BLaER1 (cell line): ENCODE measurements at regions not wholly inside any gene's neighbourhood (a gene's known extent, or its start where the extent isn't known, plus 50 kb on each side); places are given as distances from the start of the nearest gene placed in this dataset.
A peak's percentile ranks its signal among the peaks of the same experiment; 100 is the strongest.

Experiments
- H3K27ac ChIP-seq: shearing (Covaris generic); formaldehyde crosslinking; 2 replicates; pipeline ENCODE4 v1.8.1; 2022
- H3K27me3 ChIP-seq: shearing (Covaris generic); formaldehyde crosslinking; 2 replicates; pipeline ENCODE4 v1.8.1; 2022
- H3K36me3 ChIP-seq: shearing (Covaris generic); formaldehyde crosslinking; 2 replicates; pipeline ENCODE4 v1.8.1; 2022
- H3K4me1 ChIP-seq: shearing (Covaris generic); formaldehyde crosslinking; 2 replicates; pipeline ENCODE4 v1.8.1; 2022
- H3K4me2 ChIP-seq: shearing (Covaris generic); formaldehyde crosslinking; 2 replicates; pipeline ENCODE4 v1.8.1; 2022
- H3K4me3 ChIP-seq: shearing (Covaris generic); formaldehyde crosslinking; 2 replicates; pipeline ENCODE4 v1.8.1; 2022
- H3K9ac ChIP-seq: shearing (Covaris generic); formaldehyde crosslinking; 2 replicates; pipeline ENCODE4 v1.8.1; 2022
- H3K9me3 ChIP-seq: shearing (Covaris generic); formaldehyde crosslinking; 2 replicates; pipeline ENCODE4 v1.8.1; 2022
- H4K20me1 ChIP-seq: shearing (Covaris generic); formaldehyde crosslinking; 2 replicates; pipeline ENCODE4 v1.8.1; 2022
- Cebpa-rat ChIP-seq: shearing (Covaris generic); IDR thresholded peaks from 2 replicates; pipeline ENCODE4 v1.8.1; 2022

DNA sequence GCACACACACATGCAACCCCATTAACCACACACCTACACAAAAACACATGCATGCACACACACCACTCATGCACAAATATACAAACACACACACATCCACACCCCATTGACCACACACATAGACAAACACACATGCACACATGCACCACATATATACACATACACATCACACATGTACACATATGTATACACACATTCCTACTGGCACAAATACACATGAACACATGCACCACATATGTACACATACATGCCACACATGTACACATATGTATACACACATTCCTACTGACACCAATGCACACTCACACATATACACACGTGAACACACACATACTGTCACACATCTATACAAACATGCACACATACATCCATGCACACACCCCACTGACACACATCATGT is 212.5 kb upstream of the PPP2R2D start:
- Histone ChIP-seq H4K20me1 (no peaks in the 10 kb centered on the region), H3K36me3 (no peaks in the 10 kb centered on the region), H3K4me2 (no peak overlapping the region; the same call in 1 of the 2 replicates), H3K9me3 (no peaks in the 10 kb centered on the region), H3K4me1 (peaks cover 9% of the 10 kb centered on the region), H3K4me3 (no peak overlapping the region), H3K27ac (no peak overlapping the region), H3K9ac (no peak overlapping the region), H3K27me3 (no peaks in the 10 kb centered on the region)
- no peak for TF ChIP-seq Cebpa-rat

- Histone ChIP-seq H3K27me3 (no peaks in the 10 kb centered on the region), H3K27ac (no peak overlapping the region), H3K4me1 (peaks cover 9% of the 10 kb centered on the region), H3K9ac (no peak overlapping the region), H4K20me1 (no peaks in the 10 kb centered on the region), H3K36me3 (no peaks in the 10 kb centered on the region), H3K4me2 (peak overlapping the region; percentile 22; the same call in 1 of the 2 replicates), H3K9me3 (no peaks in the 10 kb centered on the region), H3K4me3 (no peak overlapping the region)
- no peak for TF ChIP-seq Cebpa-rat
These were observed 211.8 kb upstream of the PPP2R2D start for GRCh38 chr10:131689016-131689415.

- H3K9ac ChIP-seq: no peak overlapping the region
- no peak overlapping the region for H3K4me2 ChIP-seq
- H3K4me3 ChIP-seq: no peak overlapping the region
- H3K27me3 ChIP-seq: no peaks in the 10 kb centered on the region
- no peaks in the 10 kb centered on the region for H4K20me1 ChIP-seq
- H3K4me1 ChIP-seq: peaks cover 9% of the 10 kb centered on the region
- no peak for TF ChIP-seq Cebpa-rat
- H3K9me3 ChIP-seq: no peaks in the 10 kb centered on the region
- H3K36me3 ChIP-seq: no peaks in the 10 kb centered on the region
- H3K27ac ChIP-seq: no peak overlapping the region
These were observed 211.3 kb upstream of the PPP2R2D start for GRCh38 chr10:131689486-131689885.

DNA sequence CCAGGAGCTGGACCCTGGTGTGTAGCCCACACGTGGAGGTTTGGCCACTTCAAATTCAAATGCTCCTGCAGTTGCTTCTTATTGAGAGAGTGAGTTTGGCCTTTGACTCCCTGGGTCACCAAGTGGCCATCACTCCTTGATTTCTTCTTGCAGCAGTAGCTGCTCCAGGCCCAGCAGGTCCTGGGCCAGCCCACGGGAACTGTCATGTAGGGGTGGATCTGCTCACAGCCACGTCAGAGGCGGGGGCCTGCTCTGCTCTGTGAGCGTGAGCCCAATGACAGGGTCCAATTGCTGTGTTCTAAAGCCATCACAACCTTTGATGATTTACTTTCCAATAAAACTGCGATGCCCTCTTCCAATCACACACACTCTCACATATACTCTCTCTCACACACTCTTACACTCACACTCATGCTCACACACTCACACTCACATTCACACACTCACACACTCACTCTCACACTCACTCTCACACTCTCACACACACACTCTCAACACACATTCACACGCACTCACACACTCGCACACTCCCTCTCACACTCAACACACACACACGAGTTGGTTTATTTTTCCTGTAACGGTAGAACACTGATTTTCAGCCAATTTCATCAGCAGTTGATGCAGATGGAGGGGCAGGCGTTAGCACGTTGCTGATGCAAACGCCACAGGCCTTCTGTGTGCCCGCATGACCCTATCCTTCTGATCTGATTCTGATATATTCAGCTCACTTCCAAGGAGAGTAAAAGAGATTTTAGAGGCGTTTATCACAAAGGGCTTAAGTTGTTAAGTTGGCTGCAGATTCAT is 210.7 kb upstream of the PPP2R2D start:
- Histone ChIP-seq H3K27ac (no peak overlapping the region), H3K9ac (no peak overlapping the region), H3K4me3 (no peak overlapping the region), H3K4me1 (peaks cover 9% of the 10 kb centered on the region), H3K4me2 (no peak overlapping the region), H4K20me1 (no peaks in the 10 kb centered on the region), H3K36me3 (no peaks in the 10 kb centered on the region), H3K27me3 (no peaks in the 10 kb centered on the region), H3K9me3 (no peaks in the 10 kb centered on the region)
- TF ChIP-seq Cebpa-rat: no peak

- Histone ChIP-seq H4K20me1 (no peaks in the 10 kb centered on the region), H3K4me3 (no peak overlapping the region), H3K4me2 (no peak overlapping the region), H3K4me1 (peaks cover 10% of the 10 kb centered on the region), H3K27ac (no peak overlapping the region), H3K9ac (no peak overlapping the region), H3K36me3 (no peaks in the 10 kb centered on the region), H3K9me3 (no peaks in the 10 kb centered on the region), H3K27me3 (no peaks in the 10 kb centered on the region)
- TF ChIP-seq Cebpa-rat: no peak
These were observed 210.0 kb upstream of the PPP2R2D start for GRCh38 chr10:131690805-131691239.

DNA sequence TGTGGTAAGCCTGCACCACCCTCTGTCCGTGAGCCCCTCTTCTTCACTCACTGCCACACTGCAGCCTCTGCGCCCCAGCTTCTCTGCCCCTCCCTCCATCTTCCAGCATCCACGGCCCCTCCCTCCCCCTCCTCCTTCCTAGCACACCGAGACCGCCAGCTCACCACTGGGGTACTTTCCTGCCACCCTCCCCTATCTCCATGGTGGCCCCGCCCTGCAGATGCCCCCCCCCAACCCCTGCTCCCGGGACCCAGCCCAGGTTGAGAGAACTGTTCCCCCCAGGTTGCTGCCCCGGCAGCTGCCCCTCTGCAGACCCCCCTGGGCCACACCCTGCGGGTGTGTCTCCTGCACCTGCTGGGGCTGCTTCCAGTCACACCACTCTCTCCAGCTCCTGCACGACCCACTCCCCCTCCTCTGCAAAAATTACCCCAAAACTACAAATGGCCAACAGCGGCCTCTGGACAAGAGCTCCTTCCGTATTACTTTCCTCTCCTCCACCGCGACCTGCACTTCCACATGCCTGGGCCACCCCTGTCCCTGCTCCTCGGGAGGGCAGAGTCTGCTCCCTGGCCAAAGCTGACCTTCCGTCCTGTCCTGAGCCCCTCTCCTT is 209.2 kb upstream of the PPP2R2D start:
- Histone ChIP-seq H3K9me3 (no peaks in the 10 kb centered on the region), H3K27me3 (no peaks in the 10 kb centered on the region), H4K20me1 (no peaks in the 10 kb centered on the region), H3K4me3 (no peak overlapping the region), H3K4me1 (peaks cover 15% of the 10 kb centered on the region), H3K9ac (no peak overlapping the region), H3K4me2 (no peak overlapping the region), H3K36me3 (no peaks in the 10 kb centered on the region), H3K27ac (no peak overlapping the region)
- TF ChIP-seq Cebpa-rat: no peak

DNA sequence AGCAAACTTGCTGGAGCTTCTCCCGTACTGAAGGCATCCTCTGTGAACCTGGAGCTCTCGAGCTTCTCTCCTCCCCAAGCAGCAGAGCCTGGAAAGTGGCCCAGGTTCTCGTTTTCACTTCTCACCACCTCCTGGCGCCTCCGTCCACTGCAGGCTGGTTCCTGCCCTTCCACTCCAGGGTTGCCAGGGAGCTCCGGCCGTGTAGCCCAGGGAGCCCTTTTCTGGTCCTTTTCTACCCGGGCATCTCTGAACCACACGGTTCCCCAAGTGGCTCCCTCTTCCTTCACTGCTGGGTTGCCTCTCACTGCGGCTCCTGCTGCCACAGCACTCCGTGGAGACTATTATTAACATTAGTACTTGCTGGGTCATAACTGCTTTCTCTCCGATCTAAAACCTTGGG is 208.6 kb upstream of the PPP2R2D start:
- H3K36me3 ChIP-seq: no peaks in the 10 kb centered on the region
- no peaks in the 10 kb centered on the region for H4K20me1 ChIP-seq
- H3K4me1 ChIP-seq: peaks cover 15% of the 10 kb centered on the region
- TF ChIP-seq Cebpa-rat: no peak
- H3K27ac ChIP-seq: no peak overlapping the region
- no peak overlapping the region for H3K9ac ChIP-seq
- H3K9me3 ChIP-seq: no peaks in the 10 kb centered on the region
- H3K4me3 ChIP-seq: no peak overlapping the region
- no peak overlapping the region for H3K4me2 ChIP-seq
- no peaks in the 10 kb centered on the region for H3K27me3 ChIP-seq

DNA sequence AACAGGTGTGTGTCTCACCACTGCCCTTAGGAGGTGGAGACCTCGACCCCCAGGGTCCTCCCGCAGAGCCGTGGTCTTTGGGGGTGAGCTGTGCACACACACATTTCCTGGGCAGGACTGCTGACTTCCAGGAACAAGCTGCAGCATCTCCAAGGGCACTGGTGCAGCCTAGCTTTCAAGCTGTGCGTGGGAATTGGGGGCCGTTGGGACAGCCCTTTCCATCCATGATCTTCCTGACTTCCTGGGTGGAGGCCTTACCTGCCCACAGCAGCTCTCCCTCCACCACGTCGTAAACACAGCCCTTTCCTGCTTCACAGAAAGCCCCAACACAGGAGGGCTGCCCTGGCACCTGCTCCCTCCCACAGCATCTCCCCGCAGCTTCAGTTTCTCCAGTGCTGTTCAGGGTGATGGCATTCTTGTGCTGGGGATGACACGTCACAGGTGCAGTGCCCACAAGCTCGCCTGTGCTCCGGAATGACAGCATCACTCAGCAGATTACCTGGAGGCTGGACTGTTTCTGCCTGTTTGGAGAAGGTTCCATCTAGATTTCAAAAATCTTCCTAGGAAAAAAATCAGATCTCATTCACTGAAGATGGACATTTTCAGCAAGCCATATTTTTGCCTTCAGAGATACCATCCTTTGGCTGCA is 208.0 kb upstream of the PPP2R2D start:
- H3K9ac ChIP-seq: no peak overlapping the region
- H3K4me3 ChIP-seq: no peak overlapping the region
- no peaks in the 10 kb centered on the region for H4K20me1 ChIP-seq
- H3K4me1 ChIP-seq: peaks cover 15% of the 10 kb centered on the region
- H3K27me3 ChIP-seq: no peaks in the 10 kb centered on the region
- H3K27ac ChIP-seq: no peak overlapping the region
- no peak for TF ChIP-seq Cebpa-rat
- H3K36me3 ChIP-seq: no peaks in the 10 kb centered on the region
- H3K9me3 ChIP-seq: no peaks in the 10 kb centered on the region
- no peak overlapping the region for H3K4me2 ChIP-seq

- H3K27ac ChIP-seq: no peak overlapping the region
These were observed 207.0 kb upstream of the PPP2R2D start for GRCh38 chr10:131693766-131694165.

GRCh38 chr10:131694168-131694780 is 206.5 kb upstream of the PPP2R2D start:
- Histone ChIP-seq H4K20me1 (no peaks in the 10 kb centered on the region), H3K36me3 (no peaks in the 10 kb centered on the region), H3K4me3 (no peak overlapping the region), H3K9me3 (no peaks in the 10 kb centered on the region), H3K9ac (no peak overlapping the region), H3K27me3 (no peaks in the 10 kb centered on the region), H3K4me2 (no peak overlapping the region), H3K27ac (no peak overlapping the region), H3K4me1 (0 out of 2 replicates have a peak, but pooled peaks cover 6% of the 10 kb centered on the region)
- TF ChIP-seq Cebpa-rat: no peak

More at GRCh38 chr10:131693766-131694165, 207.0 kb upstream of the PPP2R2D start:
- Histone ChIP-seq H3K9ac (no peak overlapping the region), H3K27me3 (no peaks in the 10 kb centered on the region), H3K4me3 (no peak overlapping the region), H4K20me1 (no peaks in the 10 kb centered on the region), H3K4me1 (peaks cover 10% of the 10 kb centered on the region), H3K36me3 (no peaks in the 10 kb centered on the region), H3K4me2 (no peak overlapping the region), H3K9me3 (no peaks in the 10 kb centered on the region)
- no peak for TF ChIP-seq Cebpa-rat
